ENCODE measurements at regions not wholly inside any gene's neighbourhood (a gene's known extent, or its start where the extent isn't known, plus 50 kb on each side); places are given as distances from the start of the nearest gene placed in this dataset.

GRCh38 chr18:60452421-60452820 is 79.8 kb upstream of the MC4R start:
- no peak overlapping the region for H3K4me3 Mint-ChIP-seq (ENCODE audit: unreplicated experiment)
- H3K27me3 ChIP-seq (replicated peaks; ENCODE audit: control insufficient read depth, insufficient read depth, low read length) = no peaks in the 10 kb centered on the region
- H3K36me3 ChIP-seq (ENCODE audit: control insufficient read depth, insufficient read depth, low read length) = no peaks in the 10 kb centered on the region
- H3K4me3 ChIP-seq (ENCODE audit: low read depth, low read length) = no peak overlapping the region
- H3K4me1 Mint-ChIP-seq (ENCODE audit: low read depth, unreplicated experiment) = no peaks in the 10 kb centered on the region
- H3K9me3 ChIP-seq = no peaks in the 10 kb centered on the region
- TF ChIP-seq CTCF (IDR thresholded peaks at IDR 0.05; ENCODE audit: insufficient read depth in 1 of 2, low read depth in 1 of 2, low read length in 1 of 2, severe bottlenecking in 1 of 2, unreplicated experiment in 1 of 2) = no peak
- no peaks in the 10 kb centered on the region for H3K27me3 Mint-ChIP-seq (ENCODE audit: insufficient read depth, unreplicated experiment)
- CTCF ChIA-PET = no interaction called here
- no peaks in the 10 kb centered on the region for H3K9me3 Mint-ChIP-seq (ENCODE audit: unreplicated experiment)
- no TSS peak for BruUV-seq (replicated peaks)
- POLR2A ChIA-PET = no interaction called here
- no peak for DNase-seq
- H3K36me3 Mint-ChIP-seq (ENCODE audit: insufficient read depth, unreplicated experiment) = peaks cover 4% of the 10 kb centered on the region
- intact Hi-C loops (cut with micrococcal nuclease; ENCODE audit: unreplicated experiment) = no loop called here
- no peaks in the 10 kb centered on the region for H3K4me1 ChIP-seq
- no peak overlapping the region for H3K27ac Mint-ChIP-seq (ENCODE audit: unreplicated experiment)

GRCh38 chr18:60466677-60467076 is 94.1 kb upstream of the MC4R start:
- no peak overlapping the region for H3K4me3 ChIP-seq (ENCODE audit: low read depth, low read length)
- Mint-ChIP-seq H3K27me3 (ENCODE audit: insufficient read depth, unreplicated experiment) (no peaks in the 10 kb centered on the region), H3K4me3 (ENCODE audit: unreplicated experiment) (no peak overlapping the region), H3K4me1 (ENCODE audit: low read depth, unreplicated experiment) (no peaks in the 10 kb centered on the region), H3K36me3 (ENCODE audit: insufficient read depth, unreplicated experiment) (no peaks in the 10 kb centered on the region), H3K27ac (ENCODE audit: unreplicated experiment) (no peak overlapping the region), H3K9me3 (ENCODE audit: unreplicated experiment) (no peaks in the 10 kb centered on the region)
- H3K36me3 ChIP-seq (ENCODE audit: control insufficient read depth, insufficient read depth, low read length) = no peaks in the 10 kb centered on the region
- no peak for TF ChIP-seq CTCF (IDR thresholded peaks at IDR 0.05; ENCODE audit: insufficient read depth in 1 of 2, low read depth in 1 of 2, low read length in 1 of 2, severe bottlenecking in 1 of 2, unreplicated experiment in 1 of 2)
- BruUV-seq (replicated peaks) = no TSS peak
- CTCF ChIA-PET = no interaction called here
- no peaks in the 10 kb centered on the region for H3K9me3 ChIP-seq
- DNase-seq = no peak
- POLR2A ChIA-PET = no interaction called here
- H3K4me1 ChIP-seq = no peaks in the 10 kb centered on the region
- intact Hi-C loops (cut with micrococcal nuclease; ENCODE audit: unreplicated experiment) = no loop called here
- no peaks in the 10 kb centered on the region for H3K27me3 ChIP-seq (replicated peaks; ENCODE audit: control insufficient read depth, insufficient read depth, low read length)

GRCh38 chr18:60469387-60470100 is 97.0 kb upstream of the MC4R start:
- no peak for TF ChIP-seq CTCF (IDR thresholded peaks at IDR 0.05; ENCODE audit: insufficient read depth in 1 of 2, low read depth in 1 of 2, low read length in 1 of 2, severe bottlenecking in 1 of 2, unreplicated experiment in 1 of 2)
- Mint-ChIP-seq H3K4me3 (ENCODE audit: unreplicated experiment) (no peak overlapping the region), H3K27me3 (ENCODE audit: insufficient read depth, unreplicated experiment) (no peaks in the 10 kb centered on the region), H3K4me1 (ENCODE audit: low read depth, unreplicated experiment) (no peaks in the 10 kb centered on the region), H3K36me3 (ENCODE audit: insufficient read depth, unreplicated experiment) (no peaks in the 10 kb centered on the region), H3K9me3 (ENCODE audit: unreplicated experiment) (no peaks in the 10 kb centered on the region), H3K27ac (ENCODE audit: unreplicated experiment) (no peak overlapping the region)
- Histone ChIP-seq H3K4me1 (no peaks in the 10 kb centered on the region), H3K36me3 (ENCODE audit: control insufficient read depth, insufficient read depth, low read length) (no peaks in the 10 kb centered on the region), H3K4me3 (ENCODE audit: low read depth, low read length) (no peak overlapping the region), H3K9me3 (no peaks in the 10 kb centered on the region), H3K27me3 (replicated peaks; ENCODE audit: control insufficient read depth, insufficient read depth, low read length) (no peaks in the 10 kb centered on the region)
- no peak for DNase-seq
- intact Hi-C loops (cut with micrococcal nuclease; ENCODE audit: unreplicated experiment) = no loop called here
- ChIA-PET POLR2A (no interaction called here), CTCF (no interaction called here)
- BruUV-seq (replicated peaks) = no TSS peak

All from Caco-2 (cell line).